Fibroblast of lung (primary cell): ENCODE measurements at regions not wholly inside any gene's neighbourhood (a gene's known extent, or its start where the extent isn't known, plus 50 kb on each side); places are given as distances from the start of the nearest gene placed in this dataset.
A peak's percentile ranks its signal among the peaks of the same experiment; 100 is the strongest.

Experiments
- DNase-seq, 2 donors: peaks; one replicate each; pipeline versions ENCODE4 v3.0.0 to v3.0.0-alpha.2; 2010; ENCODE audit warnings: low read depth in 2 of 2
- H2AFZ ChIP-seq: 2 replicates; pipeline ENCODE4 v1.5.1; 2012; ENCODE audit warnings: low read length, control low read depth, inconsistent platforms
- H3K27ac ChIP-seq: 2 replicates; pipeline ENCODE4 v1.5.1; 2011; ENCODE audit warnings: low read length, control low read depth; ENCODE audit not compliant: insufficient read depth
- H3K27me3 ChIP-seq: 2 replicates; pipeline ENCODE4 v1.5.1; 2011; ENCODE audit warnings: mild to moderate bottlenecking, low read length; ENCODE audit not compliant: control insufficient read depth, insufficient read depth
- H3K36me3 ChIP-seq: 2 replicates; pipeline ENCODE4 v1.5.1; 2011; ENCODE audit warnings: low read length; ENCODE audit not compliant: control insufficient read depth, insufficient read depth
- H3K4me1 ChIP-seq: 2 replicates; pipeline ENCODE4 v1.5.1; 2011; ENCODE audit warnings: low read length; ENCODE audit not compliant: control insufficient read depth, insufficient read depth; ENCODE audit errors: extremely low read depth
- H3K4me2 ChIP-seq: 2 replicates; pipeline ENCODE4 v1.5.1; 2011; ENCODE audit warnings: low read length, control low read depth; ENCODE audit not compliant: insufficient read depth; ENCODE audit errors: extremely low read depth
- H3K4me3 ChIP-seq, 4 experiments: fragments of 200-600 bp in 1 of 4; sonication (generic) in 1 of 4; replicated peaks in 1 of 4; 2 replicates each; pipeline ENCODE4 v1.5.1; 2011 to 2016; ENCODE audit warnings: low read length in 4 of 4, low read depth in 3 of 4, mild to moderate bottlenecking in 3 of 4, control low read depth in 2 of 4, inconsistent platforms in 1 of 4, mixed read lengths in 1 of 4; ENCODE audit not compliant: insufficient read depth in 1 of 4; ENCODE audit errors: control extremely low read depth in 1 of 4
- H3K79me2 ChIP-seq: 2 replicates; pipeline ENCODE4 v1.5.1; 2012; ENCODE audit warnings: mild to moderate bottlenecking, low read length, inconsistent platforms; ENCODE audit not compliant: control insufficient read depth, insufficient read depth
- H3K9ac ChIP-seq: 2 replicates; pipeline ENCODE4 v1.5.1; 2011; ENCODE audit warnings: mild to moderate bottlenecking, low read length, control low read depth; ENCODE audit not compliant: insufficient read depth
- H3K9me3 ChIP-seq: 2 replicates; pipeline ENCODE4 v1.5.1; 2012; ENCODE audit warnings: low read depth, low read length; ENCODE audit not compliant: control insufficient read depth, insufficient read depth
- H4K20me1 ChIP-seq: 2 replicates; pipeline ENCODE4 v1.5.1; 2011; ENCODE audit warnings: low read length; ENCODE audit not compliant: control insufficient read depth, insufficient read depth; ENCODE audit errors: extremely low read depth
- CTCF ChIP-seq, 2 donors: IDR thresholded peaks in 1 of 2; conservative IDR thresholded peaks in 1 of 2; 1 replicate in 1 of 2; 2 replicates in 1 of 2; pipeline ENCODE4 v1.5.1; 2011 to 2012; ENCODE audit warnings: low read length in 2 of 2, control low read depth in 1 of 2, inconsistent platforms in 1 of 2, low read depth in 1 of 2, mild to moderate bottlenecking in 1 of 2
- EZH2 ChIP-seq: IDR thresholded peaks from 2 replicates; pipeline ENCODE4 v1.5.1; 2012; ENCODE audit warnings: low read length, control low read depth, mild to moderate bottlenecking; ENCODE audit errors: missing control alignments

- Histone ChIP-seq H3K9ac (no peak overlapping the region), H3K27ac (no peak overlapping the region), H3K4me2 (no peak overlapping the region), H3K9me3 (no peaks in the 10 kb centered on the region), H2AFZ (no peak overlapping the region), H4K20me1 (no peaks in the 10 kb centered on the region), H3K79me2 (no peaks in the 10 kb centered on the region), H3K4me3 (no peak overlapping the region), H3K36me3 (no peaks in the 10 kb centered on the region), H3K4me1 (no peaks in the 10 kb centered on the region), H3K27me3 (peaks cover 2% of the 10 kb centered on the region)
- TF ChIP-seq CTCF (conservative IDR thresholded peaks at IDR 0.05 in 1 of 2, IDR thresholded peaks at IDR 0.05 in 1 of 2; ENCODE audit: low read depth in 1 of 2, low read length in 2 of 2): no peak
- TF ChIP-seq EZH2: no peak
- DNase-seq: no peak
These were observed 307.3 kb upstream of the TSHZ3 start for GRCh38 chr19:31656507-31656906.

DNA sequence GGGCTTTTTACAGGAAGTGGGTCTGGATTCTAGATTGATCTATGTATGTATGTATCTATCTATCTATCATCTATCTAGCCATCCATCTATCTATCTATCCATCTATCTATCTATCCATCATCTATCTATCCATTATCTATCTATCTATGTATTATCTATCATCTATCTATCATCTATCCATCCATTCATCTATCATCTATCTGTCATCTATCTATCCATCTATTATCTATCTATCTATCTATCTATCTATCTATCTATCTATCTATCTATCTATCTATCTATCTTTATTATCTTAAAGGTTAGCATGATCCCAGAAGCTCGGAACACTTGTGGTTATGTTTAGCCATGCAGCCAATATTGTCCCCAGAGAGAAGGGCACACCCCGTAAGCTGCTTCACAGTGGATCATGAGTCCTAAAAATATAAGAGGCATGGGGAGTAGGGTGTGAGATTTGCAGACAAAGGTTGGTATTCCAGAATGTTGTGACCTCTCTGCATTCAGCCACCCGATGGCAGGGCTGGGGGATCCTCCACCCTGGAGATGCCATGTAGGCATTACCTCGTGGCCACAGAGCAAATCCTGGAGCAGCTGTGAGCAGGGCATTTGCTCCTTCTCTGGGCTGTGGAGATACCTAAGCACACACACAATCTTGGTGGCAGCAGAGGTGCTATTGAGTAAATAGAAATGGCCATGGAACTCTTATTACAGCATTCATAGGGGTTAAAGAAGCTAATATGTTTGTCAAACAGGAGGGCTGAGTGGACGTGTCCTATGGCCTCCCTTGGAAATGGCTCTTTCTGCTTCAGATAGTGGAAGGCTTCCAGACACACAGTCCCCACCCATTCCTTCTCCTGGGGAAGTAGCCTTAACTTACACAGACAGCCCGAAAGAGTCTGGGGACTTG is 310.0 kb upstream of the TSHZ3 start:
- no peaks in the 10 kb centered on the region for H3K4me1 ChIP-seq
- H3K9ac ChIP-seq: no peak overlapping the region
- no peak overlapping the region for H3K4me3 ChIP-seq
- peaks cover 2% of the 10 kb centered on the region for H3K27me3 ChIP-seq
- H3K9me3 ChIP-seq: no peaks in the 10 kb centered on the region
- no peaks in the 10 kb centered on the region for H3K79me2 ChIP-seq
- no peak for DNase-seq
- no peaks in the 10 kb centered on the region for H3K36me3 ChIP-seq
- no peaks in the 10 kb centered on the region for H4K20me1 ChIP-seq
- TF ChIP-seq EZH2 (no peak), CTCF (conservative IDR thresholded peaks at IDR 0.05 in 1 of 2, IDR thresholded peaks at IDR 0.05 in 1 of 2; ENCODE audit: low read depth in 1 of 2, low read length in 2 of 2) (no peak)
- no peak overlapping the region for H3K27ac ChIP-seq
- H3K4me2 ChIP-seq: no peak overlapping the region
- no peak overlapping the region for H2AFZ ChIP-seq

- Histone ChIP-seq H3K27ac (no peak overlapping the region), H3K79me2 (no peaks in the 10 kb centered on the region), H3K27me3 (peaks cover 2% of the 10 kb centered on the region), H3K4me1 (no peaks in the 10 kb centered on the region), H3K9ac (no peak overlapping the region), H3K4me2 (no peak overlapping the region), H4K20me1 (no peaks in the 10 kb centered on the region), H3K4me3 (no peak overlapping the region), H3K9me3 (no peaks in the 10 kb centered on the region), H2AFZ (no peak overlapping the region), H3K36me3 (no peaks in the 10 kb centered on the region)
- TF ChIP-seq EZH2: no peak
- DNase-seq: peak in 1 of 2 donors; percentile 76
These were observed 310.6 kb upstream of the TSHZ3 start for GRCh38 chr19:31659897-31660210.
